ENCODE measurements at regions not wholly inside any gene's neighbourhood (a gene's known extent, or its start where the extent isn't known, plus 50 kb on each side); places are given as distances from the start of the nearest gene placed in this dataset.
"Not testable (repeated sequence)": the region's sequence is repeated elsewhere in the genome, so short reads cannot be mapped to it uniquely, and the experiment has no call there.

DNA sequence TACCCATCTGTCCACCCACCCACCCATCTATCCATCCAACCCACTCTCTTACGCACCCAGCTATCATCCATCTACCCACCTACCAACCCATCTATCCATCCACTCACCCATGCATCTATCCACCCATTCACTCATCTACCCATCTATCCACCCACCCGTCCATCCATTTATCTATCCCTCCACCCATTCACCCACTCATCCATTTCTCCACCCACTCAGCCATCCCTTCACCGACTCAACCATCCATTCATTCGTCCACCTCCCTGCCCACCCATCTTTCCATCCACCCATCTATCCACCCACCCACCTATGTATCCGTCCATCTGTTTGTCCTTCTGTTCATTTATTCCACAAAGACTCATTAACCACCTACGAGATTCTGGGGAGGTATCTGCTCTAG lies 103.3 kb downstream of the DEFB131A start:
- TF ChIP-seq TAF1 (IDR thresholded peaks at IDR 0.05; ENCODE audit: borderline replicate concordance, low read depth, low read length); POLR2AphosphoS5 (IDR thresholded peaks at IDR 0.05; ENCODE audit: low read depth, low read length); POLR2A (IDR thresholded peaks at IDR 0.05; ENCODE audit: low read depth, low read length): not testable (repeated sequence)

Data from GM12892 (cell line).